ENCODE measurements at regions not wholly inside any gene's neighbourhood (a gene's known extent, or its start where the extent isn't known, plus 50 kb on each side); places are given as distances from the start of the nearest gene placed in this dataset.
"Not testable (repeated sequence)": the region's sequence is repeated elsewhere in the genome, so short reads cannot be mapped to it uniquely, and the experiment has no call there.

DNA sequence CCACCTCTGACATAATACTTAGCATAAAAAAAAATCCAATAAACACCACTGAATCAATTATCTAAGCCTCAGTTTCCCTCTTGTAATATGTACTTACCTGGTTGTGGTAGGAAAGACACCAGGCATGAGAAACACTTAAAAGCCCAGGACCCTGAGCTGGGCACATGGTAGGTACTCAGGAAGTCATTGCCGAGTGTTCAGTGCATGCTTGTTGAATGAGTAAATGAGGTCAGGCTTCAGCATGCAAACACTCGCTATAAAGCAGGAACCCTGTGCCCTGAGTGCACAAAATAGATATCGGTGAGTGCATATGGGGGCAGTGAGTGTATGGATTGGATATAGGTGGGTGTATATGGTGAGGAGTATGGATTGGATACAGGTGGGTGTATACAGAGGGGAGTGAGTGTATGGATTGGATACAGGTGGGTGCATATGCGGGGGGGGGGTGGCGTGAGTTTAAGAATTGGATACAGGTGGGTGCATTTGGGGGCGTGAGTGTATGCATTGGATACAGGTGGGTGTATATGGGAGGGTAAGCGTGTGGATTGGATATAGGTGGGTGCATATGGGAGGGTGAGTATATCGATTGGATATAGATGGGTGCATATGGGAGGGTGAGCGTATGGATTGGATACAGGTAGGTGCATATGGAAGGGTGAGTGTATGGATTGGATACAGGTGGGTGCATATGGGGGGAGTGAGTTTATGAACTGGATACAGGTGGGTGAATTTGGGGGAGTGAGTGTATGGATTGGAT lies 194.3 kb upstream of the MSX2 start:
- no peak for DNase-seq

DNA sequence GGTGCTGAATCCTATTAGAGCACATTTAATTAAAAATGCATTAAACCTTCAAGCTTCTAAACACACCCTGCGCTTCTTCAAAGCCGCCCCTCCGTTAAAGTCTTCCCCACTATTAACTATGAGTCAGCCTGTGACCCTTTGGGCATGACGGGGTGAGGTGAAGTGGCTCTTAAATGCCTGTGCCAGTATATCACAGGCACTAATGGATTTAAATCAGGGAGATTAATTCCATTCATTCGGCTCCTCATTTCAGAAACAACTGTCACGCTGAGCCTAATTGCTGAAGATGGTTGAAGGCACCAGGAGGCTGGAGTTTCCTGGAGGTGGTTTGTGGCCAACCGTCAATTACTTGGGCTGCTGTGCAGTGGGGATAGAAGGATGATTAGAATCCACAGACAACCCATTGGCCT lies 192.6 kb upstream of the MSX2 start:
- DNase-seq = no peak

DNA sequence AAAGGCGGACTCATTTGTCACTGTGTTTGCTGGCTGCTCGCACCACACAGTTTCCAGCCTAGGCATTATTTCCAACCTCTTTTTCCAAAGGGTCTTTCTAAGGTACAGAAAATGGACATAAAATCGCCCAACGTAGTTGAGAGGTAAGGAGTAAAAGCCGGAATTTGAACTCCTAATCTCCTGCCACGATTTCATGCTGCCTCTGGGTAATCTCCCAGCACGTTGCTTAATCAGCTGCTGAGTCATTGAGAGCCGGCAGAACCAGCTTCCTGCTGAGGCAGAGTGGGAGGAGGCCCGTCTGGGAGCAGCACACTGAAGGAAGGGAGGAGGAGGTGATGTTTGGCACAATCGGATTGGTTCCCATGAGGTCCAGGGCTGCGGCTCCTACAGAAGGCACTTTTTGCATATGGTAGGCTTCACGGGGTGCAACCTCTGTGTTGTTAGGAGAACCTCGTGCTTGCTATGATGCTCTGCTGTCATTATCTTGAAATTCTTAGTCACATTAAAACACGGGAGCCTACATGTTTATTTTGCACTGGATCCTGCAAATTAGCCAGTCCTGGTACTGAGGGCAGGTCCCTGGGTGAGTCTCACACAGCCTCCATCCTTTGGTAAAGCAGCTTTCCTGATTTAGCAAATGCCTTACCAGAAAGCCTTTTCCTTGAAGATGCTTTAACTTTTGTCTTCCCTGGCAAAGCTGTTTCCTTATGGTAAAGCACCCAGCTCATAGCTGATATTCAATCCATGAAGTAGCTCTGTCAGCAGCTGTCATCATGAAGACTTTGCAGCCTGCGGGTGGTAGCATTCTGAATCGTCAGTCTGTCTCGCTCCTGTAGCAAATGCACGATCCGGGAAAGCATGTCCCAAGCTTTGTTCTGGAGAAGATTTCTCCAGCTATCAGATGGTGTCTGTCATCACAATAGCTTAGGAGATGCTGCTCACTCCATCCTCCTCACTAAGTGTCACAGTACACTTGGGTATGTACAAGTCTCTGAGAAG lies 191.6 kb upstream of the MSX2 start:
- peak; percentile 67 for DNase-seq

DNA sequence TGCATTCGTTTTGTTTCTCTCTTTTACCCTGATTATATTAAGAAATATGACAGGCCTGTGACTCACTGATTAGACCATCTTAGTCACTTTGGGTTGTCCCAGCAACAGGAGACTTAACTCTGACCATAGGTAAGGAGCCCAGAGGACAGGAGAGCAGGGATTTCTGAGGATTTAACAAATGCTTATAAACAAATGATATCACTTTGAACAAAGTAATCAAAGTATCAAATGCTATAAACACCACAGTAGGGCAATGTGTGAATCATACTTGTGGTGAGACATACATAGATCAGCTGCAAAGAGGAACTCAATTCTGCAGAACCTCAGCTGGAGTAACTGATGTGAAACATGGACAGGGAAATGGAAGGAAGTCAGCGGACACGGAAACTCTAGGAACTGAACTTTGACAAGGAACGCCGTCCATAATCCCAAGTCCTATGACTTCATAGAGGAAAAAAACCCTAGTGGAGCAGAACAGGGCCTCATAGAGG lies 190.6 kb upstream of the MSX2 start:
- DNase-seq = no peak

DNA sequence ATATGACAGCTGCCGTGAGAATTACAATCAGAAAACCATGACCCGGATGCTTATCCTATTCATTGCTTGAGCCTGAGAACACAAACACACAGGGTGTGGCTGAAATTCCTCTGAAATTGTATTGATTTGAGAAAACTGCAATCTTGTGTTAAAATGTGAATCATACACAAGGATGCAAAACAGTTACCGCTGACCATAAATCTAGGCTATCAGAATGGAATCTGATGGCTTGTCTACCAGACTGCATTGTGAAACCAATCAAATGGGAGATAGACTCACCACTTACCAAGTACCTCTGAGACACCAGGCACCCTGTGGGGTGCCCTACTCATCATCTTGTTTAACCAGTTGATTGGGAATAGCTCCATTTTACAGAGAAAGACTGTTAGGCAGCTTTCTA lies 188.7 kb upstream of the MSX2 start:
- no peak for DNase-seq

DNA sequence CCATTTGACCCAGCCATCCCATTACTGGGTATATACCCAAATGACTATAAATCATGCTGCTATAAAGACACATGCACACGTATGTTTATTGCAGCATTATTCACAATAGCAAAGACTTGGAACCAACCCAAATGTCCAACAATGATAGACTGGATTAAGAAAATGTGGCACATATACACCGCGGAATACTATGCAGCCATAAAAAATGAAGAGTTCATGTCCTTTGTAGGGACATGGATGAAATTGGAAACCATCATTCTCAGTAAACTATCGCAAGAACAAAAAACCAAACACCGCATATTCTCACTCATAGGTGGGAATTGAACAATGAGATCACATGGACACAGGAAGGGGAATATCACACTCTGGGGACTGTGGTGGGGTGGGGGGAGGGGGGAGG lies 184.6 kb upstream of the MSX2 start:
- DNase-seq = not testable (repeated sequence)

DNA sequence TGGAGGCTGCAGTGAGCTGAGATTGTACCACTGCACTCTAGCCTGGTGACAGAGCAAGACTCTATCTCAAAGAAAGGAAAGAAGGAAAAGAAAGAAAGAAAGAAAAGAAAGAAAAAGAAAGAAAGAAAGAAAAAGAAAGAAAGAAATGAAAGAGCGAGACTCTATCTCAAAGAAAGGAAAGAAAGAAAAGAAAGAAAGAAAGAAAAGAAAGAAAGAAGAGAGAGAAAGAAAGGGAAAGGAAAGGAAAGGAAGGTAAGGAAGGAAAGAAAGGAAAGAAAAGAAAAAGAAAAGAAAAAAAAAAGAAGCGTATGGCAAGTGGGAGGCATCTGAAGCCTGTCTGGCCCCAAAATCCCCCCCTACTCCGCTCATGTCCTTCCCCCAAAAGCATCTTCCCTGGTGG lies 182.3 kb upstream of the MSX2 start:
- no peak for DNase-seq

DNA sequence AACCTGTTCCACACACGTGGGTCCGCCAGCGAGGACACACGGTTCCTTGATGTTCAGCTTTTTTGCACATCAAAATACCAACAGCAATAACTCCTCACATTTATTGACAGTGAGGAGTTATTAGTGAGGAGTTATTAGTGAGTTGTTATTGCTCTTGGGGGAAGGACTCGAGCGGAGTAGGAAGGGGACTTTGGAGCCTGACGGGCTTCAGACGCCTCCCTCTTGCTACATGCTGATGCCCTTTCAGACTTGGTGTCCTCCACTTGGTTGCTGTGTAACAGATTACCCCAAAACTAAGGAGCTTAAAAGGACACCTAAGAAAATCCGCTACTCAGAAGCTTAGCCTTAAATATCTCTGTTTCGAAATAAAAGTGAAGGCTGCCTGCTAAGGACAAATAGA lies 181.9 kb upstream of the MSX2 start:
- DNase-seq = no peak

DNA sequence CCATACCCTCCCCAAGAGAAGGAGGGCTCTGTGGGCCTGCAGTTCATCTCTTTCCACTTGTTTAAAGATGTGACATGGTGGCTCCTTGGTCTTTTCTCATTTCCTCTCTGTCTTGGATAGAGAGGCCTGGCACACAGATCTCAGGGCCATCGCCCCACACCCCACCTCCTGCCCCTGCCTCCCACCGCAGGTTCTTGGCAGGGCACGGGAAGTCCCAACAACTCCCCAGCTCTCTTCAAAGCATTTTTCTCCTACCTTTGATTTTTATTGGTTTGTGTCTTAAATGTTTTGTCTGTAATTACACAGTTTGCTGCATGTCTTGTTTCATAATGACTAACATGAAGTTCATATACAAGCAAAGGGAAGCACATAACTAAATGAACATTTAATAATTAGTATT lies 178.5 kb upstream of the MSX2 start:
- DNase-seq = peak; percentile 9

DNA sequence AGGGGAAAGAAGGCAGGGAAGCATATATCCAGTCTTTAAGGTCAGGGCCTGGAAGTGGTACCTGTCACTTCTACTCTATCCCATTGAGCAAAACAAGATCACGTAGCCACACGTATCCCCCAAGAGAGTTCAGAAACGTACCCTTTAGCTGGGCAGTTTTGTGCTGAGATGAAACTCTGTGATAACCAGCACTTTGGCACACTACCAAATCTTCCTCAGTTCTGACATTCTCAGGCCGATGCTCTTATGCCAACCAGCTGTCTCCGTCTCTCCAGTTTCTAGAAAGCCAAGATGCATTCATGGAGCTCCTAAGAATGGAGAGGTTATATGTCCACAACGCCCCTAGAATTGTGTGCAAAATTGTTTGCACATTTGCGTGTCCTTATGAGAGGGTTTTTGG lies 176.6 kb upstream of the MSX2 start:
- no peak for DNase-seq

DNA sequence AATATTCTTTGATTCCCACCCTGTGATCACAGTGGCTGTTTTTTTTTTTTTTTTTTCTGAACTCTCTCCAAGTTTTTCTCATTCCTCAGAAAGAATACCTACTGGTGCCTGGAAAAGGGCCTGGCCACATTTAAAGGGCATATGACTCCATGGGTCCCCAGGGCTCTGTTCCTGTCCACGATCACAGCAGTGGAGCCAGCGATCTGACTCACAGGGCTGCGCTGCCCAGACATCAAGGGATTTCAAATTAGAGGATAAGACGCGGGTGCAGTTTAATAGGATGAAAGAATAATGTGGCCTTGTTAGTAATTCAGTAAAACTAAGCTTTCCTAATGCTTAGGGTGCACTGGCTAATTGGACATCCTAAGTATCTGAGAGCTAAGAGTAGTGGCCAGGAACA lies 175.1 kb upstream of the MSX2 start:
- DNase-seq = no peak

DNA sequence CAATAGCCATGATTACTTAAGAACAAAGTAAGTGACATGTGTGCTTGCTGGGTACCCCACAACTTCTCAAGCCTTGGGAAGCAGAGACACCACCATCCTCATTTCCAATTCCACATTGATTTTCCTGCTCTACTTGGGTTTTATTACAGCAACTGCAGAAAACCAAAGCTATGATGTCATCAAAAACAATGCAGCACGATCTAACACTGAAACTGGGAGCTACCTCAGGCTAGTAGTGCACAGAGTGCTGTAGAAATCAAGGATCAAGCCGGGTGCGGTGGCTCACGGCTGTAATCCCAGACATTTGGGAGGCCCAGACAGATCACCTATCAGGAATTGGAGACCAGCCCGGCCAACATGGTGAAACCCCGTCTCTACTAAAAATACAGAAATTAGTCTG lies 174.4 kb upstream of the MSX2 start:
- DNase-seq = no peak

DNA sequence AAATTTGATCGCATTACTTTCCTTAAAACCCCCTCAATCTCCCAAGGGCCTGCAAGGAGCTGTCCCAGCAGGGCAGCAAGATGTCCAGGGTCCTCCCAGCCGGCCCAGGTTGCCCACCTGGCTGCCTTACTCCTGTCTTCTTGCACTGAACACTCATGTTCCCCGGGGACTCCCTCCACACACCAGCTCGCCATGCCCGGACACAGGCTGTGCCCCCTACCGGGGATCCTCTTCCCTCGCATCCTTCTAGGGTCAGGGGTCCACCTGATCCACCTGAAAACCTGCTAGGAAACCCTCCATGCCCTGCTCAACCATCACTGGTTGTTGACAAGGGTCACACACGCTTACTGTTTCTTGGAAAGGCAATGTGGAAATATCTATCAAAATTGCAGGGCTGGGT lies 172.0 kb upstream of the MSX2 start:
- no peak for DNase-seq

DNA sequence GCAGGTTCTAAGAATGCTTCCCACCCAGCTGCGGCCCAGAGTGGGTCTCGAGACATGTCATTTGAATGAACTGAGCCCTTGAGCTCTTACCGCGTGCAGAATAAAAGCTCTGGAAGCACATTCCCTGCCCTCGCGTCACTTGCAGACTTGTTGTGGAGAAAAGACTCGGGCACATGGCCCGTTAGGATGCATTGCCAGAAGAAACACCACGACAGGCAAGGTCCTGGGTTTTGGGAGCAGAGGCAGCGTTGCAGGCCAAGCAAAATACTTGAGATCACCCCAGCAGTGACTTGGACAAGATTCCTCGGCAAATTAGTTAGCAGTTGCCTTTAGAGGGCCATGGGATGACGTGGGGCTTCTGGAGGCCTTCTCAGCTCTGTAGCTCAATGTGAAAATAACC lies 170.8 kb upstream of the MSX2 start:
- DNase-seq = no peak

DNA sequence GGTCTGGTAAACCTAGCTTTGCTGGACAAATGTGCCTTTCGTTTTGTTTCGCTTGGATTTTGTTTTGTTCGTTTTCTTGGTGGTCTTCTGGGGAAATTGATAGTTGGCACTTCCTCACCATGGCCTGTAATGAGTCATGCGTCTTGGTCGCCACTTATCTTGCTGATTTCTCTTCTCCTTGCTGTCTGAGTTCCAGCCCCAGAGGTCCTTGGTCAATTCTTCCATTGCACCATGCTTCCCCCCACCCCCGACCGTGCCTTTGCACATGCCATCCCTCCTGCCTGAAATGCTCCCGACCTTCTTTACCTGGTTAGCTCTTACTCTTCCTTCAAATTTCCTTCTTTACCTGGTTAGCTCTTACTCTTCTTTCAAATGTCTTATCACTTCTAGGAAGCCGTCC lies 168.7 kb upstream of the MSX2 start:
- DNase-seq = no peak

DNA sequence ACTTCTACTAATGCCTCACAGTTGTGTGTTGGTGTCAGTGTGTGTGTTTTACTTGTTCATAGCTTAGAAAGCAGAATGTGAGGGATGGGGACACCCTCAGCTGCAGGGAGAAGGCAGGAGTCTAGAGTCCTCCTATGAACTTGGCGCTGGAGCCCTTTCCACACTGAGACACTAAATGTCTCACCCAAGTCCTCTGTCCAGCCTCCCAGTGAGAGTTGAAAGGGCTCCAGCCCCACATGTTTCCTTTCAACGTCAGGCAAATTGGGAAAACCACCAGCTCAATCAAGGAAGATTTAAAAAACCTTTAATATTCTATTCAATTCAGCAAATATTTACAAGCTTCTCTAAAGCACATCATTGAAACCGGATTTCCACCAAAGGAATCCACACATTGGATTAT lies 167.6 kb upstream of the MSX2 start:
- no peak for DNase-seq

DNA sequence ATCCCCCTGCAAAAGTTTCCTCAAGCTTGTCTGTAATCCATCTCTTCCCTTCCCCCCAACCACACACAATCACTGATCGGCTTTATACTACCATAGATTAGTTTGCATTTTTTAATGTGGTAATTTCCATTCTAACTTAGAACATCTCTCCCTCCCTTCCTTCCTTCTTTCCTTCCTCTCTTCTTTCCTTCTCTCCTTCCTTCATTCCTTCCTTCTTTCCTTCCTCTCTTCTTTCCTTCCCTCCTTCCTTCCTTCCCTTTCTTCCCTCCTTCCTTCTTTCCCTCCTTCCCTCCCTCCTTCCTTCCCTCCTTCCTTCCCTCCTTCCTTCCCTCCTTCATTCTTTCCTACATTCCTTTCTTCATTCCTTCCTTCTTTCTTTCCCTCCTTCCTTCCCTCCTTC lies 166.2 kb upstream of the MSX2 start:
- no peak for DNase-seq

DNA sequence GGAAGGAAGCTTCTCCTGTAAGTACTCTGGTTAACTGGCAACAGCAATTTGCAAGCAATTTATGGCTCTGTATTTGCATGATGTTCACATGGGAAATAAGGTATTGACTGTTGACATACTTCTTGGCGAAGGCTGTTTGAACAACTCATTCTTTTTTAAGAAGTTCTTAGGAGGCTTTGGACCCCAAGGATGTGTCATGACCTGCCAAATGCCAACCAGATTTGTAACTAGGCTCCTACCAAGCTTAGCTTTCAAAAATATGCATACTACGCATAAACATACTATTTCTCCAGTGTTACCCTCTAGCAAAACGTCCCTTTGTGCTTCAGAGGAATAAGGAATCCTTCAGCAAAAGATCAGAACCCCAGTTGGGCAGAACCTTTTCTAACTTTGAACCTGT lies 165.2 kb upstream of the MSX2 start:
- no peak for DNase-seq

DNA sequence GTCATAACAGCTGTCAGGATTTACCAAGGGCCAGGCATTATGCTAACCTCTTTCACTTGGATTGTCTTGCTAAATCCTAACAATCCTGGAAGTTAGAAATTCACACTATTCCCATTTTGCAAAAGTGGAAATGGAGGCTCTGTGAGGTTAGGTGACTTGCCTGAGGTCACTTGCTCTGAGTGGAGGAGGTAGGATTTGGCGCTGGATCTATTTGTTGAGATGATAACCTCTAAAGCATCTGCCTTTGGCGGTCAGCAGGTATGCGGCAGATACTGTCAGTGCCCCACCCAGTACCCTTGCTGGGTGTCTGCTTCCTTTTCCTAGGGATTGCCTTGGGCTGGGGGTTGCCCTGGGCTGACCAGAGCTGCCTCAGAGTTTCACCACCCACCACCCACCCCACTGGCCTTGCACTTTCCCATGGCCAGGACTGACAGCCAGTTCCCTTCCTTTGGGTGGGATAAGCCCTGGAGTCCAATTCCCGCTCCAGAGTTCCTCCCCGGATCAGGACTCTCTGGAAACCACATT lies 164.8 kb upstream of the MSX2 start:
- DNase-seq = no peak

DNA sequence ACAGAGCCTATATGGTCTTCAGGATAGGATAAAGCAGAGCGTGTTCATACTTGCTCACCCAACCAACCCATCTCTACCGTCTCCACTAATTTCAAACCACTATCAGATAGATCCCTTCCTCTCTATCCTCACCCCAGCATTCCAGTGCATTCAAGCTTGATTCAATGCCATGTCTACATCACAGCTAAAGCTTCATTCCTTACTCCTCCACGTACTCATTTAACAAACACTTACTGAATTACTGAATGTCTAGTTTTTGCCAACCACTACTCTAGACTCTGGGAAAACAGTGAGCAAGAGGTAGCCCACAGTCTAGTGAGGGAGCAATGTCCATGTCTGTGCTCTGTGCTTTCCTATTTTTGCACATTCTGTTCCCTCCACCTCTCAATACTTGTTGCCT lies 163.5 kb upstream of the MSX2 start:
- no peak for DNase-seq

DNA sequence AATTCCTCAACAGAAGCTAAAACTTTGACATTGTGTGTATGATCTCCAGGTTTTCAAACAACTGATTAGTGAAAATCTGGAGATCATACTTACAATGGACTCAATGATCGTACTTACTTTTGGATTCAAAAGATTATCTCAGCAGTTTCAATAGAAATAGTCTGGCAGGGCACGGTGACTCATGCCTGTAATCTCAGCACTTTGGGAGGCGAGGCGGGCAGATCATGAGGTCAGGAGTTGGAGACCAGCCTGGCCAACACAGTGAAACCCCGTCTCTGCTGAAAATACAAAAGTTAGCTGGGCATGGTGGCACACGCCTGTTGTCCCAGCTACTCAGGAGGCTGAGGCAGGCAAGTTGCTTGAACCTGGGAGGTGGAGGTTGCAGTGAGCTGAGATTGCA lies 161.3 kb upstream of the MSX2 start:
- not testable (repeated sequence) for DNase-seq

DNA sequence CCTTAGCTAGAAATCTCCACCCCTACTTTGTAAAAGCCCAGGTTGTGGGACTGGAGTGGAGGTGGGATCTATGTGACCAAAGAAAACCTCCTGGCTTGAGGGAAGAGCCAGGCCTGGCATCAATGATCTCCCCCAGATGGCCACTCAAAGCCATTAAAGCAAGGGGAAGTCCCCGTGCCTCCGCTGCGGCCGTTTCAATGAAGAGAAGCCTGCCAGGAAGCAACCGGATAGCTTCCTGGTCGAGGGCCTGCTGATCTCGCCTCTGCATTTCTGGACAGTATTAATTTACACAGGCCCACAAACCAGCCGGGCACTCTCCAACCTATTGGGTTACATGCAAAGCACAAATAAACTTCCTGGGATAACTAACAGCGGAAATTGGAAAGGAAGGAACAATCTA lies 160.5 kb upstream of the MSX2 start:
- DNase-seq = no peak

DNA sequence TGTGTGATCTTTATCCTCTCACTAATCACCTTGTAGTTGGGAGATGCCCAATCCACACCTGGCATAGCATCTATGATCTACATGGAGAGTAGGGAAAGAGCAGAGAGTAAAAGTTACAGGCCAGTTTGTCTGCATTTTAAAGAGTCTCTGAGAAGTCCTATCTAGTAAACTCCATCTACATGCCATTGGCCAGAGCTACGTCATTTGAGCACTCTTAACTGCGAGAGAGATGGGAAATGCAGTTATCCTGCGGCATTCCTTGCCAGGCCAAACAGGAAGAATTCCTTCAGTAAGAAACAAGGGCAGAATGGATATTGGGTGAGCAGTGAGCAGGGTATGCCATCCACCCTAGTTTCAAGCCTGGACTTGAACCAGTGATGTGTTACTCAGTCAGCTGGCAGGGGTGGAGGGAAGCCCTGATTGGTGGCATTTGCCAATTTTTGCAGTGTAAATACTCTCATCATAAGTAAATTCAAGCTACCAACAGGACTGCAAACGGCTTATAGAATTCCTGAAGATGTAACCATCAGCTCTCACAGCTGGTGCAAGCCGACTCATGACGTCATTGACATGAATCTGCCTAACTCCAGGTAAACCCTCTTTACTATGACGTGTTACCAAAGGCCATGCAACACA lies 156.8 kb upstream of the MSX2 start:
- no peak for DNase-seq

Data from activated CD4-positive, alpha-beta T cell treated with anti-CD3 and anti-CD28 coated beads, Interleukin-10, Interleukin-2, amounts not matched to agents 100 ng/mL and 50 ng/mL, durations not matched to agents 16 hours and 8 hours (primary cell).